ENCODE measurements at regions not wholly inside any gene's neighbourhood (a gene's known extent, or its start where the extent isn't known, plus 50 kb on each side); places are given as distances from the start of the nearest gene placed in this dataset.

- Histone ChIP-seq H3K9ac (ENCODE audit: low read depth in 1 of 2, low read length in 2 of 2) (no peak overlapping the region), H3K9me3 (ENCODE audit: control insufficient read depth in 2 of 2, low read length in 2 of 2) (no peaks in the 10 kb centered on the region), H3K4me3 (ENCODE audit: low read length in 2 of 2) (no peak overlapping the region), H3K4me1 (ENCODE audit: control insufficient read depth in 2 of 2, insufficient read depth in 2 of 2, low read length in 2 of 2) (no peaks in the 10 kb centered on the region), H3K36me3 (ENCODE audit: control insufficient read depth in 2 of 2, insufficient read depth in 2 of 2, low read length in 2 of 2) (no peaks in the 10 kb centered on the region), H3K27ac (ENCODE audit: low read depth in 2 of 2, low read length in 2 of 2) (no peak overlapping the region), H3K27me3 (ENCODE audit: control insufficient read depth in 2 of 2, insufficient read depth in 2 of 2, low read length in 2 of 2) (no peaks in the 10 kb centered on the region)
Observed at GRCh38 chr1:81044708-81045107, 756.0 kb upstream of the ADGRL2 start.

DNA sequence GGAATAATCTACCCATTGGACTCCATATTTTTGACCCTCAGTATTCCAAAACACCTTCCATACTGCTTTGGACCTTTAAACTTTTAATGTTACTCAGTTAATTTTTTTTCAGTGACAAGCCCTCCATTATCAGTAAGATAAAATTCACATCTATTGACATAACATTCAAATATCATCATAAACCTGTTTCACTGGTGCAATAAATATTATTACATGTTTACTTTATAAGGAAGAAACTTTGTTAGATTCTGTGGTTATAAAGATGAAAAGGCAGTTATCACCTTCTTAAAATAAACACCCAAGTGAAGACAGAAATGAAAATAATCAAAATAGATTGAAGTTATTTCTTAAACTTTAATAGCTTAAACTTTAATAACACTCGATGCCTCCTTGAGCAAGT, 758.5 kb upstream of the ADGRL2 start:
- H3K9me3 ChIP-seq (ENCODE audit: control insufficient read depth in 2 of 2, low read length in 2 of 2), result no peaks in the 10 kb centered on the region
- no peaks in the 10 kb centered on the region for H3K27me3 ChIP-seq (ENCODE audit: control insufficient read depth in 2 of 2, insufficient read depth in 2 of 2, low read length in 2 of 2)

DNA sequence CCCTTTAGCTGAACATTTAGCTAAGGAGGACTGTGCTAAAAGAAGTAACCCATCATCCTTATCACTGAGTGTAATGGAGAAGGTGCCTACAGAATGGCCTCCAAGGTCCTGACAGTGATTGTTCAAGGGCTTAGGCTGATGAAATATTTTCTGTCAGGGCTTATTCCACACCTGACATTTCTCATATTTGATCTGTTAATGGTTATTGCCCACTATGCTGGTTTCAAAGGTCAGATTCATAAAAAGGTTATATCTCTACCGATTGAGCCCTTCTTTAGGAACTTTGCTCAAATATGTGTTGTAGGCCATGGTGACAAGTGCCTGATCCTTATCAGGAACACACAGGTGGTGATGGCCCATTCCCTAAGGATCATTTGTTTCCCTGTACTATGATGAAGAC, 766.4 kb upstream of the ADGRL2 start:
- no peak overlapping the region for H3K9ac ChIP-seq (ENCODE audit: low read depth in 1 of 2, low read length in 2 of 2)
- H3K9me3 ChIP-seq (ENCODE audit: control insufficient read depth in 2 of 2, low read length in 2 of 2), result no peaks in the 10 kb centered on the region
- H3K4me1 ChIP-seq (ENCODE audit: control insufficient read depth in 2 of 2, insufficient read depth in 2 of 2, low read length in 2 of 2), result no peaks in the 10 kb centered on the region
- H3K27me3 ChIP-seq (ENCODE audit: control insufficient read depth in 2 of 2, insufficient read depth in 2 of 2, low read length in 2 of 2), result no peaks in the 10 kb centered on the region
- no peak overlapping the region for H3K4me3 ChIP-seq (ENCODE audit: low read length in 2 of 2)
- no peak overlapping the region for H3K27ac ChIP-seq (ENCODE audit: low read depth in 2 of 2, low read length in 2 of 2)
- no peaks in the 10 kb centered on the region for H3K36me3 ChIP-seq (ENCODE audit: control insufficient read depth in 2 of 2, insufficient read depth in 2 of 2, low read length in 2 of 2)

More for the DNA sequence above, 758.5 kb upstream of the ADGRL2 start:
- Histone ChIP-seq H3K4me1 (ENCODE audit: control insufficient read depth in 2 of 2, insufficient read depth in 2 of 2, low read length in 2 of 2) (no peaks in the 10 kb centered on the region), H3K4me3 (ENCODE audit: low read length in 2 of 2) (no peak overlapping the region), H3K27ac (ENCODE audit: low read depth in 2 of 2, low read length in 2 of 2) (no peak overlapping the region), H3K36me3 (ENCODE audit: control insufficient read depth in 2 of 2, insufficient read depth in 2 of 2, low read length in 2 of 2) (no peaks in the 10 kb centered on the region), H3K9ac (ENCODE audit: low read depth in 1 of 2, low read length in 2 of 2) (no peak overlapping the region)

GRCh38 chr1:81032973-81033425, 767.7 kb upstream of the ADGRL2 start:
- Histone ChIP-seq H3K9me3 (ENCODE audit: control insufficient read depth in 2 of 2, low read length in 2 of 2) (no peaks in the 10 kb centered on the region), H3K27ac (ENCODE audit: low read depth in 2 of 2, low read length in 2 of 2) (no peak overlapping the region)

DNA sequence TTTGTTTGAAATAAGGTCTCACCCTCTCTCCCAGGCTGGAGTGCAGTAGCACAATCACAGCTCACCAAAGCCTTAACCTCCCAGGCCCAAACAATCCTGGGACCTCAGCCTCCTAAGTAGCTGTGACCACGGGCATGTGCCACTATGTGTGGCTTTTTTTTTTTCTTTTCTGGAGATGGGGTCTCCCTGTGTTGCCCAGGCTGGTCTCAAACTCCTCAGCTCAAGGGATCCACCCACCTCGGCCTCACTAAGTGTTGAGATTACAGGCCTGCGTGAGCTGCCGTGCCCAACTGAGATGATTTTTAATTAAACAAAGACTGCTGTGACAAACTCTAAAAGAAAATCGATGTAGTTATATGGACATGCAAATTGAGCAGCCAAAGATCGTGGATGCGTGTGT, 768.4 kb upstream of the ADGRL2 start:
- no peaks in the 10 kb centered on the region for H3K9me3 ChIP-seq (ENCODE audit: control insufficient read depth in 2 of 2, low read length in 2 of 2)
- H3K27ac ChIP-seq (ENCODE audit: low read depth in 2 of 2, low read length in 2 of 2), result no peak overlapping the region
- H3K9ac ChIP-seq (ENCODE audit: low read depth in 1 of 2, low read length in 2 of 2), result no peak overlapping the region
- H3K36me3 ChIP-seq (ENCODE audit: control insufficient read depth in 2 of 2, insufficient read depth in 2 of 2, low read length in 2 of 2), result no peaks in the 10 kb centered on the region
- no peak overlapping the region for H3K4me3 ChIP-seq (ENCODE audit: low read length in 2 of 2)
- no peaks in the 10 kb centered on the region for H3K4me1 ChIP-seq (ENCODE audit: control insufficient read depth in 2 of 2, insufficient read depth in 2 of 2, low read length in 2 of 2)
- H3K27me3 ChIP-seq (ENCODE audit: control insufficient read depth in 2 of 2, insufficient read depth in 2 of 2, low read length in 2 of 2), result no peaks in the 10 kb centered on the region

More at GRCh38 chr1:81032973-81033425, 767.7 kb upstream of the ADGRL2 start:
- Histone ChIP-seq H3K27me3 (ENCODE audit: control insufficient read depth in 2 of 2, insufficient read depth in 2 of 2, low read length in 2 of 2) (no peaks in the 10 kb centered on the region), H3K4me3 (ENCODE audit: low read length in 2 of 2) (no peak overlapping the region), H3K36me3 (ENCODE audit: control insufficient read depth in 2 of 2, insufficient read depth in 2 of 2, low read length in 2 of 2) (no peaks in the 10 kb centered on the region), H3K4me1 (ENCODE audit: control insufficient read depth in 2 of 2, insufficient read depth in 2 of 2, low read length in 2 of 2) (no peaks in the 10 kb centered on the region), H3K9ac (ENCODE audit: low read depth in 1 of 2, low read length in 2 of 2) (no peak overlapping the region)

DNA sequence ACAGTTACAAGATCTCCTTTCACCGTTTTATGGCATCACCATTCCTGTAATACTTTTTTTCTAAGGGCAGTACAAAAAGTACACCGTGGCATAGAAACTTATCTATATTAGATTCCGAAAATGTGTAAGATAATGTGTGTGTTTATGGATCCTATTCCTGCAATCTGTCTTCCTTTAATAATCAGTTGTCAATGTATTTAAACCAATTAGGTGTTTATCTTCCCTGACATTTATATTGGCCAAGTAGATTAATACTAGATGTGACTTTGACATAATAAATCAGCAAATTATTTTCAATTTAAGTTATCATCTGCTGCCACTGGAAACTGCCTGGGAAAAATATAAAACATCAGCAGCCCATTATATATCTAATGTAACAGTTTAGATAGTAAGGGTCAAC, 770.3 kb upstream of the ADGRL2 start:
- Histone ChIP-seq H3K36me3 (ENCODE audit: control insufficient read depth in 2 of 2, insufficient read depth in 2 of 2, low read length in 2 of 2) (no peaks in the 10 kb centered on the region), H3K4me3 (ENCODE audit: low read length in 2 of 2) (no peak overlapping the region), H3K9me3 (ENCODE audit: control insufficient read depth in 2 of 2, low read length in 2 of 2) (no peaks in the 10 kb centered on the region), H3K4me1 (ENCODE audit: control insufficient read depth in 2 of 2, insufficient read depth in 2 of 2, low read length in 2 of 2) (no peaks in the 10 kb centered on the region), H3K27me3 (ENCODE audit: control insufficient read depth in 2 of 2, insufficient read depth in 2 of 2, low read length in 2 of 2) (no peaks in the 10 kb centered on the region), H3K27ac (ENCODE audit: low read depth in 2 of 2, low read length in 2 of 2) (no peak overlapping the region), H3K9ac (ENCODE audit: low read depth in 1 of 2, low read length in 2 of 2) (no peak overlapping the region)

DNA sequence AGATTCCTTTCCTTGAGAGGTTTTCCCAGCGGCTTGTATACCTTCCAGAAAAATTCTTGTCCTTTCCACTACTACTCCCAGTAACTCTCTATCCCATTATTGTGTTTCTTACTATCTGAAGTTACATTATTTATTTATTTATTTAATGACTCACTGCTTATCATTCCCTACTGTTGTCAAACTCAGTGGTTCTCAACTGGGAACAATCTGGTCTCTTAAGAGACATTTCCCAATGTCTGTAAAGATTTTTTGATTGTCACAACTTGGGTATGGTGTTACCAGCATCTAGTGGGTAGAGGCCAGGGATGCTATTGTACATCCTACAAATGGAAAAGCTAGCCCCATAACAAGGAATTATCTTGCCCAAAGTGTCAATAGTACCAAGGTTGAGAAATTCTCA, 771.5 kb upstream of the ADGRL2 start:
- no peak overlapping the region for H3K27ac ChIP-seq (ENCODE audit: low read depth in 2 of 2, low read length in 2 of 2)
- no peak overlapping the region for H3K4me3 ChIP-seq (ENCODE audit: low read length in 2 of 2)
- no peaks in the 10 kb centered on the region for H3K36me3 ChIP-seq (ENCODE audit: control insufficient read depth in 2 of 2, insufficient read depth in 2 of 2, low read length in 2 of 2)
- H3K9ac ChIP-seq (ENCODE audit: low read depth in 1 of 2, low read length in 2 of 2), result no peak overlapping the region
- H3K9me3 ChIP-seq (ENCODE audit: control insufficient read depth in 2 of 2, low read length in 2 of 2), result no peaks in the 10 kb centered on the region
- no peaks in the 10 kb centered on the region for H3K27me3 ChIP-seq (ENCODE audit: control insufficient read depth in 2 of 2, insufficient read depth in 2 of 2, low read length in 2 of 2)
- H3K4me1 ChIP-seq (ENCODE audit: control insufficient read depth in 2 of 2, insufficient read depth in 2 of 2, low read length in 2 of 2), result no peaks in the 10 kb centered on the region

DNA sequence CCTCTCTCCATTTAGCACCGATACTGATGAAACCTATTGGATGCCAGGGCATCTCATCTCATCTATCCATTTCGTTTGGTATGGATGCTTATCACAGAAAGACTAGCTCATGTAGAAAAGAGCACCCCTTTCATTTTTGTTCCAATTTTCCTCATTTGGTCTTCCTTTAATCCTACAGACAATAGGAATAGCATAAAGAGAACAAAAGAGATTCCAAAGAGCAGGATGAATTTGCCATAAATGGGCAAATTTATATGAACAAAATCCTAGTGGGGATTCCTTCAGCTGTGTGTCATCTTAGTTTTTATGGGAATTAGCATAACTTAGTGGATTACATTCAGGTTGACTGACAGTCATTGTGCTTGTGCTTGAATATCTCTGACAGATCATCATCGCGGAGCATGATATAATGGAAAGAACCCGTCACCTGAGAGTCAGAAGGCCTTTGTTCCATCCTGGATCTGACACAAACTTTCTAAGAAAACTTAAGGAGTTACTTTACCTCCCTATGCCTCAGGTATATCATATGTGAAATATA, 777.5 kb upstream of the ADGRL2 start:
- H3K27ac ChIP-seq (ENCODE audit: low read depth in 2 of 2, low read length in 2 of 2), result no peak overlapping the region
- H3K9ac ChIP-seq (ENCODE audit: low read depth in 1 of 2, low read length in 2 of 2), result no peak overlapping the region
- H3K9me3 ChIP-seq (ENCODE audit: control insufficient read depth in 2 of 2, low read length in 2 of 2), result no peaks in the 10 kb centered on the region
- H3K27me3 ChIP-seq (ENCODE audit: control insufficient read depth in 2 of 2, insufficient read depth in 2 of 2, low read length in 2 of 2), result no peaks in the 10 kb centered on the region
- no peaks in the 10 kb centered on the region for H3K36me3 ChIP-seq (ENCODE audit: control insufficient read depth in 2 of 2, insufficient read depth in 2 of 2, low read length in 2 of 2)
- no peaks in the 10 kb centered on the region for H3K4me1 ChIP-seq (ENCODE audit: control insufficient read depth in 2 of 2, insufficient read depth in 2 of 2, low read length in 2 of 2)
- H3K4me3 ChIP-seq (ENCODE audit: low read length in 2 of 2), result no peak overlapping the region

- no peaks in the 10 kb centered on the region for H3K36me3 ChIP-seq (ENCODE audit: control insufficient read depth in 2 of 2, insufficient read depth in 2 of 2, low read length in 2 of 2)
- H3K4me1 ChIP-seq (ENCODE audit: control insufficient read depth in 2 of 2, insufficient read depth in 2 of 2, low read length in 2 of 2), result no peaks in the 10 kb centered on the region
- no peak overlapping the region for H3K4me3 ChIP-seq (ENCODE audit: low read length in 2 of 2)
- H3K9me3 ChIP-seq (ENCODE audit: control insufficient read depth in 2 of 2, low read length in 2 of 2), result no peaks in the 10 kb centered on the region
- H3K9ac ChIP-seq (ENCODE audit: low read depth in 1 of 2, low read length in 2 of 2), result no peak overlapping the region
- H3K27me3 ChIP-seq (ENCODE audit: control insufficient read depth in 2 of 2, insufficient read depth in 2 of 2, low read length in 2 of 2), result no peaks in the 10 kb centered on the region
- no peak overlapping the region for H3K27ac ChIP-seq (ENCODE audit: low read depth in 2 of 2, low read length in 2 of 2)
Observed at GRCh38 chr1:81021134-81021533, 779.6 kb upstream of the ADGRL2 start.

- no peaks in the 10 kb centered on the region for H3K36me3 ChIP-seq (ENCODE audit: control insufficient read depth in 2 of 2, insufficient read depth in 2 of 2, low read length in 2 of 2)
- no peaks in the 10 kb centered on the region for H3K27me3 ChIP-seq (ENCODE audit: control insufficient read depth in 2 of 2, insufficient read depth in 2 of 2, low read length in 2 of 2)
- no peak overlapping the region for H3K9ac ChIP-seq (ENCODE audit: low read depth in 1 of 2, low read length in 2 of 2)
- no peak overlapping the region for H3K4me3 ChIP-seq (ENCODE audit: low read length in 2 of 2)
- H3K4me1 ChIP-seq (ENCODE audit: control insufficient read depth in 2 of 2, insufficient read depth in 2 of 2, low read length in 2 of 2), result no peaks in the 10 kb centered on the region
- H3K27ac ChIP-seq (ENCODE audit: low read depth in 2 of 2, low read length in 2 of 2), result no peak overlapping the region
- H3K9me3 ChIP-seq (ENCODE audit: control insufficient read depth in 2 of 2, low read length in 2 of 2), result no peaks in the 10 kb centered on the region
Observed at GRCh38 chr1:81020506-81020905, 780.2 kb upstream of the ADGRL2 start.

DNA sequence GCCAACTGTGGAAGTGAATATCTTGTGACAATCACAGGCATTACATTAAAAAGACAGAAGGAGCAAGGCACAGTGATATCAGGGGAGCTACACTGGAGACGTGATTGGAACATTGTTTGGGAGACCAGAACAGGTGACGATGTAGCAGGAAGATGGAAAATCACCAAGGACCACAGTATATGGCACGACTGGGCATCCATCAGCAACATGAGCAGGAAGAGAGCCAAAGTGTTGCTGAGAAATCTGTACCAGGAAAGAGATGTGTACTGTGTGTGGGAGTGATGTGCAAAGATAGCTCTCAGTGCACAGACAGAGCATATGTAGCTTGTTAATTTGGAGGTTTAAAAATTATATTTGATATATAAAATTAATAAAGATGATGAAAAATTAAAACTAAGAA, 790.6 kb upstream of the ADGRL2 start:
- no peak overlapping the region for H3K9ac ChIP-seq (ENCODE audit: low read depth in 1 of 2, low read length in 2 of 2)
- no peak overlapping the region for H3K27ac ChIP-seq (ENCODE audit: low read depth in 2 of 2, low read length in 2 of 2)
- no peaks in the 10 kb centered on the region for H3K27me3 ChIP-seq (ENCODE audit: control insufficient read depth in 2 of 2, insufficient read depth in 2 of 2, low read length in 2 of 2)
- H3K4me1 ChIP-seq (ENCODE audit: control insufficient read depth in 2 of 2, insufficient read depth in 2 of 2, low read length in 2 of 2), result no peaks in the 10 kb centered on the region
- H3K4me3 ChIP-seq (ENCODE audit: low read length in 2 of 2), result no peak overlapping the region
- no peaks in the 10 kb centered on the region for H3K9me3 ChIP-seq (ENCODE audit: control insufficient read depth in 2 of 2, low read length in 2 of 2)
- H3K36me3 ChIP-seq (ENCODE audit: control insufficient read depth in 2 of 2, insufficient read depth in 2 of 2, low read length in 2 of 2), result no peaks in the 10 kb centered on the region
